Tibial nerve (tissue), 3 donors: ENCODE measurements at regions not wholly inside any gene's neighbourhood (a gene's known extent, or its start where the extent isn't known, plus 50 kb on each side); places are given as distances from the start of the nearest gene placed in this dataset.

Source experiments
- POLR2A ChIP-seq, 2 donors: fragments of 450-650 bp; IDR thresholded peaks; one replicate each; pipeline ENCODE4 v1.6.1; 2017; ENCODE audit warnings: antibody characterized with exemption in 2 of 2, mild to moderate bottlenecking in 2 of 2, moderate library complexity in 2 of 2
- TF ChIP-seq, protein P1 (sequence below), 5 experiments: fragments of 200-600 bp in 3 of 5; fragments of 450-650 bp in 2 of 5; sonication (generic) in 3 of 5; IDR thresholded peaks; one replicate each; pipeline ENCODE4 v1.5.1; 2016 to 2019; ENCODE audit warnings: antibody characterized with exemption in 5 of 5, mild to moderate bottlenecking in 3 of 5, moderate library complexity in 2 of 5

DNA sequence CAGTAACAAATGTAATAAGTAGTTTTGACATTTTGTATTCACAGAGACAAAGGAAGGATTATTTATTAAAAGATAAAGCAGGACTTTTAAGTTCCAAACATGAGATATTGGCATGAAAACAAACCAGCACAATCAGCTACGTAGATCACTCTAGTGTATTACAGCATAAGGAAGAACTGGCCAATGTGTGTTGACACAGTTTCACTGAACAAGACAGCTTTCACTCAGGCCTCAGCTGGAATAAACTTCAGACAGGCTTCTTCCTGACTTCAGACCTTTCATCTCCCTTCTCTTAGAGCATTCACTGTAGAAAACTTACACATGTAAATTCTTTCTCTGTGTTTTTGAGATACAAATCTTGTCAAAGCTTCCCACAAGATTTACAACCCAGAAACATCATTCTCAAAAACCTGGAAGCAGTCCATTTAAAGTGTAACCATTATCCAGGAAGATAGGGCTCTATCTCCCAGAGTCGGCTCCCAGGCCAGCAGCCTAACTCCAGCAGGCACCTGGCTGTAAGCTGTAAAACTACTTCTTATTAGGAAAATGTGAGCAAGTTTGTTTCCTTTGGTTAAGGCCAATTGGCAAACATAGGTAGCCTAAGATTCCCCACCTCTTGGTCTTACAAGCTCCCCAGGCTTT is 768.3 kb upstream of the CDH7 start:
- TF ChIP-seq, protein P1, sequence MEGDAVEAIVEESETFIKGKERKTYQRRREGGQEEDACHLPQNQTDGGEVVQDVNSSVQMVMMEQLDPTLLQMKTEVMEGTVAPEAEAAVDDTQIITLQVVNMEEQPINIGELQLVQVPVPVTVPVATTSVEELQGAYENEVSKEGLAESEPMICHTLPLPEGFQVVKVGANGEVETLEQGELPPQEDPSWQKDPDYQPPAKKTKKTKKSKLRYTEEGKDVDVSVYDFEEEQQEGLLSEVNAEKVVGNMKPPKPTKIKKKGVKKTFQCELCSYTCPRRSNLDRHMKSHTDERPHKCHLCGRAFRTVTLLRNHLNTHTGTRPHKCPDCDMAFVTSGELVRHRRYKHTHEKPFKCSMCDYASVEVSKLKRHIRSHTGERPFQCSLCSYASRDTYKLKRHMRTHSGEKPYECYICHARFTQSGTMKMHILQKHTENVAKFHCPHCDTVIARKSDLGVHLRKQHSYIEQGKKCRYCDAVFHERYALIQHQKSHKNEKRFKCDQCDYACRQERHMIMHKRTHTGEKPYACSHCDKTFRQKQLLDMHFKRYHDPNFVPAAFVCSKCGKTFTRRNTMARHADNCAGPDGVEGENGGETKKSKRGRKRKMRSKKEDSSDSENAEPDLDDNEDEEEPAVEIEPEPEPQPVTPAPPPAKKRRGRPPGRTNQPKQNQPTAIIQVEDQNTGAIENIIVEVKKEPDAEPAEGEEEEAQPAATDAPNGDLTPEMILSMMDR (IDR thresholded peaks at IDR 0.05) = no peak
- TF ChIP-seq POLR2A (IDR thresholded peaks at IDR 0.05) = no peak
